NB4 (cell line): ENCODE measurements at regions not wholly inside any gene's neighbourhood (a gene's known extent, or its start where the extent isn't known, plus 50 kb on each side); places are given as distances from the start of the nearest gene placed in this dataset.

ENCODE experiments used
- DNase-seq: peaks from one replicate; pipeline ENCODE4 v3.0.0; 2010; ENCODE audit warnings: low read depth
- H3K4me3 ChIP-seq: one replicate; pipeline ENCODE4 v1.5.1; 2011; ENCODE audit warnings: mild to moderate bottlenecking, low read depth, low read length, moderate library complexity
- MYC ChIP-seq: IDR thresholded peaks from 2 replicates; pipeline ENCODE4 v1.6.1; 2011; ENCODE audit warnings: low read depth, low read length
- POLR2A ChIP-seq: IDR thresholded peaks from 2 replicates; pipeline ENCODE4 v1.6.1; 2011; ENCODE audit warnings: mild to moderate bottlenecking; ENCODE audit not compliant: insufficient read length; ENCODE audit errors: extremely low read depth
- TF ChIP-seq, protein P1 (sequence below): IDR thresholded peaks from 2 replicates; pipeline ENCODE4 v1.6.1; 2011; ENCODE audit warnings: low read depth, low read length
- TF ChIP-seq, protein P2 (sequence below): IDR thresholded peaks from one replicate; pipeline ENCODE4 v1.5.1; 2012; ENCODE audit warnings: low read depth, low read length

DNA sequence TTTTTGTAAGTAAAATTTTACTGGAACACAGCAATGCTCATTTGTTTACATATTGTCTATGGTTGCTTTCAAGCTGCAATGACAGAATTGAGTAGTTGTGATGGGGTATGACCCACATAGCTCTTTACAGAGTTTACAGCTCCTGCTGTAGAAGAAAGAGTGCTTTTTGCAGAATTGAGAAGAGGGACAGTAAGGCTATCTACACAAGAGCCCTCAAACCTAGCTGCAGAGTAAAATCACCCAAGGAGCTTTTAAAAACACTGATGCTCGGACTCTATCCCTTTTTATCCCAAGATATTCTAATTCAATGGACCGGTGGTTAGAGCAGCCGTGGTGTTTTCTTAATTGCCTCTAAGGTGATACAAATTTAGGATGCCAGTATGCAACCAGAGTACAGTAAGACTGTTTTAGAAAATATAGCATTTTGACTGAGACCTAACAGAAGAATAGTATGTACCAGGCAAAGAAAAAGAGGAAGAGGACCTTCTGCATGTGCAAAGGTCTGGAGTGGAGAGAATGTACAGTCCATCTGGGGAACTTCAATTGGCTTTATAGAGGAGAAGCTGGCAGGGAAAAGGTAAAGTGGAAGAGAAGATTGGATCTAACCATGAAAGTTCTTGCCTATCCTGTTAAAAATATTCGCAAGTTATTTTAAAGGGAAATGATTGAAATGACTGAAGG is 663.6 kb upstream of the CPEB2 start:
- no peak for DNase-seq
- H3K4me3 ChIP-seq, result no peak overlapping the region
- TF ChIP-seq, protein P1, sequence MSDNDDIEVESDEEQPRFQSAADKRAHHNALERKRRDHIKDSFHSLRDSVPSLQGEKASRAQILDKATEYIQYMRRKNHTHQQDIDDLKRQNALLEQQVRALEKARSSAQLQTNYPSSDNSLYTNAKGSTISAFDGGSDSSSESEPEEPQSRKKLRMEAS, result no peak
- no peak for TF ChIP-seq POLR2A
- TF ChIP-seq MYC, result no peak
- TF ChIP-seq, protein P2, sequence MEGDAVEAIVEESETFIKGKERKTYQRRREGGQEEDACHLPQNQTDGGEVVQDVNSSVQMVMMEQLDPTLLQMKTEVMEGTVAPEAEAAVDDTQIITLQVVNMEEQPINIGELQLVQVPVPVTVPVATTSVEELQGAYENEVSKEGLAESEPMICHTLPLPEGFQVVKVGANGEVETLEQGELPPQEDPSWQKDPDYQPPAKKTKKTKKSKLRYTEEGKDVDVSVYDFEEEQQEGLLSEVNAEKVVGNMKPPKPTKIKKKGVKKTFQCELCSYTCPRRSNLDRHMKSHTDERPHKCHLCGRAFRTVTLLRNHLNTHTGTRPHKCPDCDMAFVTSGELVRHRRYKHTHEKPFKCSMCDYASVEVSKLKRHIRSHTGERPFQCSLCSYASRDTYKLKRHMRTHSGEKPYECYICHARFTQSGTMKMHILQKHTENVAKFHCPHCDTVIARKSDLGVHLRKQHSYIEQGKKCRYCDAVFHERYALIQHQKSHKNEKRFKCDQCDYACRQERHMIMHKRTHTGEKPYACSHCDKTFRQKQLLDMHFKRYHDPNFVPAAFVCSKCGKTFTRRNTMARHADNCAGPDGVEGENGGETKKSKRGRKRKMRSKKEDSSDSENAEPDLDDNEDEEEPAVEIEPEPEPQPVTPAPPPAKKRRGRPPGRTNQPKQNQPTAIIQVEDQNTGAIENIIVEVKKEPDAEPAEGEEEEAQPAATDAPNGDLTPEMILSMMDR, result no peak

GRCh38 chr4:14339715-14340114 is 662.6 kb upstream of the CPEB2 start:
- H3K4me3 ChIP-seq, result no peak overlapping the region
- TF ChIP-seq MYC (no peak), POLR2A (no peak)
- TF ChIP-seq, protein P2, result no peak
- TF ChIP-seq, protein P1, result no peak
- DNase-seq, result no peak

DNA sequence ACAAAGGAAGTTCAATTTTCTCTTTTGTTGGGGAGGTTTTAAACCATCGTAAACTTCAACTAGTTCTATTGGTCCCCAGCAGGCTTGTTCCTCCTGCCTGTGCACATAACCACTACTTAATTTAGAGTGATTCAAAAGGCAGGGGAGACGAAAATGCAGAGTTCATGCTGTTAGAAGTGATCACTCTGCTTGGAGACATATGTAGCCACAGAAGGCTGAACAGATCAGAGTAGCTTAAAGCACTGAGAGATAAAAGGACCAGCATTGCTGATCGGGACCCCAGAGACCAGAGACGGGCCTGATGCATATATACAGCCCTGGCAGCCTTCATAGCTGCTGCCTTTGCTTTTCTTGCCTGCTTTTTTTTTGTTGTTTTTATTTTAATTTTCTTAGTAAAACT is 662.0 kb upstream of the CPEB2 start:
- no peak overlapping the region for H3K4me3 ChIP-seq
- TF ChIP-seq, protein P1, result no peak
- TF ChIP-seq, protein P2, result no peak
- TF ChIP-seq MYC (no peak), POLR2A (no peak)
- no peak for DNase-seq

- DNase-seq, result no peak
- TF ChIP-seq MYC (no peak), POLR2A (no peak)
- TF ChIP-seq, protein P1, result no peak
- TF ChIP-seq, protein P2, result no peak
- H3K4me3 ChIP-seq, result no peak overlapping the region
Measured at GRCh38 chr4:14343961-14344360, 658.3 kb upstream of the CPEB2 start.

GRCh38 chr4:14345356-14345775 is 656.9 kb upstream of the CPEB2 start:
- no peak for DNase-seq
- H3K4me3 ChIP-seq, result no peak overlapping the region
- TF ChIP-seq, protein P2, result no peak
- TF ChIP-seq POLR2A (no peak), MYC (no peak)
- TF ChIP-seq, protein P1, result no peak
